T47D (cell line): ENCODE measurements at regions not wholly inside any gene's neighbourhood (a gene's known extent, or its start where the extent isn't known, plus 50 kb on each side); places are given as distances from the start of the nearest gene placed in this dataset.

Source experiments
- DNase-seq, 2 experiments: peaks; one replicate each; pipeline versions ENCODE4 v3.0.0 to v3.0.0-alpha.2; 2011 to 2012; ENCODE audit warnings: low read depth in 1 of 2, low spot score in 1 of 2
- JUND ChIP-seq: IDR thresholded peaks from 2 replicates; pipeline ENCODE4 v1.6.1; 2012; ENCODE audit warnings: low read depth
- in situ Hi-C: cut with HindIII; loops from 2 replicates; pipeline ENCODE4 v1.10.0; 2016; ENCODE audit warnings: low sequenced_read_pairs, low pct_unique_long_range_greater_than_20kb

- no peak for DNase-seq
- TF ChIP-seq JUND: no peak
Observed at GRCh38 chr3:162166543-162166942, 669.9 kb downstream of the OTOL1 start.

GRCh38 chr3:162168715-162169114 is 672.1 kb downstream of the OTOL1 start:
- in situ Hi-C loops: no loop called here
- no peak for TF ChIP-seq JUND
- no peak for DNase-seq

More at GRCh38 chr3:162166543-162166942, 669.9 kb downstream of the OTOL1 start:
- in situ Hi-C loops: no loop called here

- no peak for DNase-seq
- TF ChIP-seq JUND: no peak
- in situ Hi-C loops: no loop called here
Observed at GRCh38 chr3:162170581-162170980, 674.0 kb downstream of the OTOL1 start.

- TF ChIP-seq JUND: no peak
- no peak for DNase-seq
- in situ Hi-C loops: no loop called here
Observed at GRCh38 chr3:162171970-162172369, 675.4 kb downstream of the OTOL1 start.

- in situ Hi-C loops: no loop called here
- no peak for TF ChIP-seq JUND
- no peak for DNase-seq
Observed at GRCh38 chr3:162175145-162175544, 678.5 kb downstream of the OTOL1 start.

- no peak for TF ChIP-seq JUND
- in situ Hi-C loops: no loop called here
- no peak for DNase-seq
Observed at GRCh38 chr3:162175878-162176277, 679.3 kb downstream of the OTOL1 start.

GRCh38 chr3:162183440-162183839 is 686.8 kb downstream of the OTOL1 start:
- DNase-seq: no peak
- in situ Hi-C loops: no loop called here
- TF ChIP-seq JUND: no peak

GRCh38 chr3:162192340-162193029 is 695.9 kb downstream of the OTOL1 start:
- in situ Hi-C loops: no loop called here
- TF ChIP-seq JUND: no peak

GRCh38 chr3:162193148-162194095 is 696.8 kb downstream of the OTOL1 start:
- in situ Hi-C loops: no loop called here
- no peak for TF ChIP-seq JUND
- DNase-seq: no peak

More at GRCh38 chr3:162192340-162193029, 695.9 kb downstream of the OTOL1 start:
- no peak for DNase-seq

GRCh38 chr3:162195147-162195546 is 698.5 kb downstream of the OTOL1 start:
- no peak for DNase-seq
- in situ Hi-C loops: no loop called here
- TF ChIP-seq JUND: no peak

GRCh38 chr3:162196964-162197363 is 700.4 kb downstream of the OTOL1 start:
- in situ Hi-C loops: no loop called here
- no peak for TF ChIP-seq JUND
- no peak for DNase-seq

- DNase-seq: no peak
- TF ChIP-seq JUND: no peak
- in situ Hi-C loops: no loop called here
Observed at GRCh38 chr3:162200836-162201235, 704.2 kb downstream of the OTOL1 start.

GRCh38 chr3:162206648-162207047 is 710.0 kb downstream of the OTOL1 start:
- TF ChIP-seq JUND: no peak
- in situ Hi-C loops: no loop called here
- DNase-seq: no peak

- in situ Hi-C loops: no loop called here
- no peak for TF ChIP-seq JUND
Observed at GRCh38 chr3:162211470-162211869, 714.9 kb downstream of the OTOL1 start.

More at GRCh38 chr3:162211470-162211869, 714.9 kb downstream of the OTOL1 start:
- DNase-seq: no peak
